Astrocyte (in vitro differentiated cells and primary cell): ENCODE measurements at regions not wholly inside any gene's neighbourhood (a gene's known extent, or its start where the extent isn't known, plus 50 kb on each side); places are given as distances from the start of the nearest gene placed in this dataset.

Experiments used
- EZH2 ChIP-seq: IDR thresholded peaks from 2 replicates; pipeline ENCODE4 v1.6.1; 2012; ENCODE audit warnings: mild to moderate bottlenecking, low read length, inconsistent platforms; ENCODE audit not compliant: insufficient read depth
- TF ChIP-seq, protein P1 (sequence below): IDR thresholded peaks from 2 replicates; pipeline ENCODE4 v1.5.1; 2011; ENCODE audit warnings: low read depth, mild to moderate bottlenecking, inconsistent platforms, low read length, moderate library complexity; ENCODE audit not compliant: insufficient read depth

- TF ChIP-seq, protein P1, sequence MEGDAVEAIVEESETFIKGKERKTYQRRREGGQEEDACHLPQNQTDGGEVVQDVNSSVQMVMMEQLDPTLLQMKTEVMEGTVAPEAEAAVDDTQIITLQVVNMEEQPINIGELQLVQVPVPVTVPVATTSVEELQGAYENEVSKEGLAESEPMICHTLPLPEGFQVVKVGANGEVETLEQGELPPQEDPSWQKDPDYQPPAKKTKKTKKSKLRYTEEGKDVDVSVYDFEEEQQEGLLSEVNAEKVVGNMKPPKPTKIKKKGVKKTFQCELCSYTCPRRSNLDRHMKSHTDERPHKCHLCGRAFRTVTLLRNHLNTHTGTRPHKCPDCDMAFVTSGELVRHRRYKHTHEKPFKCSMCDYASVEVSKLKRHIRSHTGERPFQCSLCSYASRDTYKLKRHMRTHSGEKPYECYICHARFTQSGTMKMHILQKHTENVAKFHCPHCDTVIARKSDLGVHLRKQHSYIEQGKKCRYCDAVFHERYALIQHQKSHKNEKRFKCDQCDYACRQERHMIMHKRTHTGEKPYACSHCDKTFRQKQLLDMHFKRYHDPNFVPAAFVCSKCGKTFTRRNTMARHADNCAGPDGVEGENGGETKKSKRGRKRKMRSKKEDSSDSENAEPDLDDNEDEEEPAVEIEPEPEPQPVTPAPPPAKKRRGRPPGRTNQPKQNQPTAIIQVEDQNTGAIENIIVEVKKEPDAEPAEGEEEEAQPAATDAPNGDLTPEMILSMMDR: no peak
- no peak for TF ChIP-seq EZH2
Observed at GRCh38 chrX:139299309-139299708, 231.2 kb upstream of the F9 start.
